SK-N-DZ (cell line): ENCODE measurements at regions not wholly inside any gene's neighbourhood (a gene's known extent, or its start where the extent isn't known, plus 50 kb on each side); places are given as distances from the start of the nearest gene placed in this dataset.

Experiments used
- DNase-seq: peaks from one replicate; pipeline ENCODE4 v3.0.0-alpha.2; 2015; ENCODE audit warnings: low spot score

DNA sequence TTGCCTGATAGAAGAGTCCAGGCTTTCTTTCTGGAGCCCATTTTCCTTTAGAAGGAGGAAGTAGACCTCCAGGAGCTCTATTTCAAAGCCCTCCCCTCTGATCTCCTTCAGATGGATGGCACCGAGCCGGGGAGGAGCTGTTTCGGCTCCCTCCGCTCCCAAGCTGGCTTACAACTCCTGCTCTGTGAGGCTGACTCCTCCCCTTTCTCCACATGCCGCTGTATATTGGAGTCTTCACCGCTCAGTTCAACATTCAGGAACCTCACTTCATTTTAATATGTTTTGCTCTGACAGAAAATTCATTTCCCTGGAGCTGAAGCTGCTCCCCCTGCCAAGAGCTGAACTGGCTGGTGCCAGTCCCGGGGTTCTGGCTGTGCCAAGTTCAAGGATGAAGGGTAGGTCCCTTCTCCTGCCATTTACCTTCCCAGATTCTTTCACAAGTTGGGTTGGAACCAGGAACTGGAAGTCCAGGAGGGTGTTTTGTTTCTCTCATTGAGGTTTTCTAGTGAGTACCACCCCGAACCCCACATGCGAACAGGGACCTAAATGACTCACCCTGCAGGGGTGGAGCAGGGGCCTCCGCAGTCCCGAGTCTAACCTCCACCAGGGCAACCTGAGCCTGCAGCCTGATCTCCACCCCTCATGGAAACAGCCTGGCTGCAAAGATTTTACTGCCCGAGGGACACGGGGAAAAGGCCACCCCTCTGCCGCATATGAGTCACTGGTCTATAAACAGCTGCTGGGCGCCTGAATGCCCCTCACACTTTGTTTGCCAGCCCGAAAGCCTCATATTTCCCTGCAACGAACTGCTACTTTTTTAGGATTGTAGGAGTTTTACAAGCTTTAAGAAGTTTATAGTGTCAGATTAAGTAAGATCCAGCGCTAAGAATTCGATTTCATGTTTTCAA, 68.6 kb upstream of the FOXA2 start:
- DNase-seq, result no peak

DNA sequence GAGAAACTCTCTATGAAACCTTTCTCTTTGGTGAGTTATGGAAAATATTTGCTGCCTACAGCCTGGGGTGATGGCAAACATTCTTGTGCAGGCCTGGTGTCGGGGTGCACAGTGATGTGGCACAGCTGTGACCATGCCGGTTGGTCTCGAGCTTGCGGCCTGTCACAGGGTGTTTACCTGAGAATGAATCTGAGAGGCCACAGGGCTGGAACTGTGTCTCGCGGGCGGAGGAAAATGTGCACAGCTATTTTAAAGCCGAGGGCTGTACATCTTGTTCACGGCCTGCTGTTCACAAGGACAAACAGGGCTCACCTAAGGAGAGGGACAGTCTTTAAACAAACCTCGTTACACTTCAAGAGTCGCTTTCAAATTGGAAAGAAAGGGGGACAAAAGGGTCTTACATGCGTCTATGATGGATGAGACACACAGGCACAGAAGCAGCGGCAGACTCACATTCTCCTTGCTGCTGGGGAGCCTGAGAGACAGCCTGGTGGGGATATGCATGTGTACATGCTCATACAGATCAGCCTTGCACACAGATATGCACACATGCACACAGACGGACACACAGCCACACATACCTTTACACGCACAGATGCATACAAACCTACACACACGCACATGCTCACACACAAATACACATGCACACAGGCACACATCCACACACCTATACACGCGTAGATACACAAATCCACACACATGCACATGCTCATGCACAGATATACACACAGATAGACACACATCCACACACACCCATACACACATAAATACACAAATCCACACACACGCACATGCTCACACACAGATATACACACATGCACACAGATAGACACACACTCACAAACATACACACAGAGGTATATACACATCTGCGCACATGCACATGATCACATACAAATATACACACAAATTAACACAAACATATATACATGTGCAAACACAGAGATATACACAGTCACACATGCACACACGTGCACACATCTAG, 69.6 kb upstream of the FOXA2 start:
- no peak for DNase-seq

DNA sequence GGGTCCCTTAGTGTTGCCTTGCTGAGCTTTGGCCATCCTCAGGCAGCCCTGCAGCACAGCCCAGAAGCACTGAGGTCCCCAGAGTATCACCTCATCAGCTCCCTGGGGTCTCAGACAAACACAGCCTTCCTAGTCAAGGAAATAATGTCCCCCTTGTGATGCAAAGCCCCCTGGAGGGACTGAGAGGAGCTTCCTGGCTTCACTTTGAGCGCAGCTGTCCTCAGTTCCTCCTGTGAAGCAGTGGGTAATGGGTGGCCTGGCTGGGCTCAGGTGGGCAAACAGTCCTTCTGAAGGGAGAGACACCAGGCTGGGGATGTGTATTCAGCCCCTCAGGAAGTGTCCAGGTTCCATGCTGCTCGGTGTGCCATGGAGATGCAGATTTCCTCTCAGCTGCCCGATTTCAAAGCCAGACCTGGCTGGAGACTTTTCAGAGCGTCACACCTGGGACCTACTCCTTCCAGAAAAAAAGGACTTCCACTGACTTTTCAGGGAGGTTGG, 79.2 kb upstream of the FOXA2 start:
- DNase-seq, result no peak

DNA sequence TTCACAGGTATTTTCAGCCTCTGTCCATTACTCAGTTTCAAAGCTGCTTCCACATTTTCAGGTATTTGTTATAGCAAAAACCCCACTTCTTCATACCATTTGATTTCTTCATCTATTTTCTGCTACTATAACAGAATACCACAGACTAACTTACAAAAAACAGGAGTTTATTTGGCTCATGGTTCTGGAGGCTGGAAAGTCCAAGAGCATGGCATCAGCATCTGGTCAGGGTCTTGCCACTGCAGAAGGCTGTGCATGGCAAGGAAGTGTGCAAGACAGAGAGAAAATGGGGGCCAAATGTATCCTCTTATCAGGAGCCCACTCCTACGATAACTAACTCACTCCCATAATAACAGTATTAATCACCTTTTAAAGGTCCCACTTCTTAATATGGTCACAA, 82.8 kb upstream of the FOXA2 start:
- DNase-seq, result no peak

DNA sequence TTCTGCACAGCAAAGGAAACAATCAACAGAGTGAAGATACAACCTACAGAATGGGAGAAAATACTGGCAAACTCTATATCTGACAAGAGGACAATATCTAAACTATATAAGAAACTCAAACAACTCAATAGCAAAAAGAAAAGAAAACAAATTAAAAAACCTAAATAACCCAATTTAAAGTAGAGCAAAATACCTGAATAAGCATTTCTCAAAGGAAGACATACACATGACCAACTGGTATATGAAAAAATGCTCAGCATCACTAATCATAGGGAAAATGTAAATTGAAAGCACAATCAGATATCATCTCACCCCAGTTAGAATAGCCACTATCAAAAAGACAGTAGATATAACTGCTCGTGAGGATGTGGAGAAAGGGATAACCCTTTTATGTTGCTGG, 87.8 kb upstream of the FOXA2 start:
- no peak for DNase-seq

DNA sequence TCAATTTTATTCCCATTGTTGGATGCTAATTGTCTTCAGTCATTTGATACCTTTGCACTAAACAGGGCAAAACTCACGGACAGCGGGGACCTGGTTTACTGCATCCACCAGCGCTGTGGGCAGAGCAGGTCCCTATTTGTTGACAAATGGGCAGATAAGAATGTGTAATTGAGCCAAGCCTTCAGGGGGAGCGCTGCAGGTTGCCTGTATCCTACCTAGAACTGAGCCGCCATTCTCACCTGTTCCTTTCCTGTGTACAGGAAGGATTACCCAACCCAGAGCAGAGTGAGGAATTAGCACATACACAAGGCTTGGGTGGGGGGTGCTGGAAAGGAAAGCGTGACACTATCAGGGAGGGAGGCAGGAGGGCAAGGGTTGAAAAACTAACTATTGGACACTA, 89.1 kb upstream of the FOXA2 start:
- DNase-seq, result no peak

GRCh38 chr20:22675341-22675740, 91.0 kb upstream of the FOXA2 start:
- DNase-seq, result no peak

DNA sequence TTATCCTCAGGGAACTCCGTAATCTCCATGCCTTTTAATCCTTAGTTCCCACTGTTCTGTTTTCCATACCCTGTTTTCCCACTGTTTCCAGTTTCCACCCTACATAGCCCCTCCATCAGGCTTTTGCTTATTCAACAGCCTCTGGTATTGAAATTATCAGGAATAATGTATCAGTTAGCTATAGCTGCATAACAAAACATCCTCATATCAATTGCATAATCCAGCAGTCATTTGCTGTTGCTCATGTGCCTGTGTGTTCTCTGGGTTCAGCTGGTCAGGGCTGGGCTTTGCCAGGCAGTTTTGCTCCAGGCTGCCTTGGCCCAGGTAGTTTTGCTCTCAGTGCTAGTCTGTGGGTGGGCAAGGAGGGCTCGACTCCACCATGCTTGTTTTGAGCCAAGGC, 94.3 kb upstream of the FOXA2 start:
- DNase-seq, result no peak

GRCh38 chr20:22679197-22679596, 94.8 kb upstream of the FOXA2 start:
- DNase-seq, result no peak

DNA sequence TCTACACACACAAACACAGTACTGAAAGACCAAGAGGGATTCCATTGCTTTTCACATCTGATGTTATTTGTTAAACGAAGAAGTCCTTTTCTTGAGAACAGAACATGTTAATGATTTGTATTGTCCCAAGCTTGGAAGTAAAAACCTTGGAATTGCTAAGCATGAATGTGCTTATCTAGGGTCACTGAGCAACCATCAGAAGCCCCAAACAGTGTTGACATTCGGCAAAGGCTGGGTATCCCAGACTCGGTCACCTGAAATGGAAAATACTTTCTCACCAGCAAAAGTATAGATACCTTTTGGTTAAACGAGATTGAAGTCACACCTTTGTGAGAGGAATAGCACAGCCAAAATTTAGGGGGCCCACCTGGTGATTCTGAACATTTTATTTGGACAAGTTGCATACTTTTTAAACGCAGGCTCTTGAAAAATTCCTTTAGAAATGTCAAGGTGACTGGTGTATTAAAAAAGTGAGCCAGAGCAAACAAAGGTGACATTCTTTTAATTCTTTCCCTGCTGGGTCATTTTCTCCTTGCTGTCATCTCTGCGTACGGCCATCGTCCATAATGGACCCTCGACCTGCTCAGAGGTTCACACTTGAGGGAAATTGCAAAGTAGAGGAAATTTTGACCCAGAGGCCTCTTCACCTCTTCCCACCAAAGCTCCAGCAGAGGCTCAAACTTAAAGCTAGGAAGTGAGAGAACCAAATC, 95.8 kb upstream of the FOXA2 start:
- DNase-seq, result no peak

DNA sequence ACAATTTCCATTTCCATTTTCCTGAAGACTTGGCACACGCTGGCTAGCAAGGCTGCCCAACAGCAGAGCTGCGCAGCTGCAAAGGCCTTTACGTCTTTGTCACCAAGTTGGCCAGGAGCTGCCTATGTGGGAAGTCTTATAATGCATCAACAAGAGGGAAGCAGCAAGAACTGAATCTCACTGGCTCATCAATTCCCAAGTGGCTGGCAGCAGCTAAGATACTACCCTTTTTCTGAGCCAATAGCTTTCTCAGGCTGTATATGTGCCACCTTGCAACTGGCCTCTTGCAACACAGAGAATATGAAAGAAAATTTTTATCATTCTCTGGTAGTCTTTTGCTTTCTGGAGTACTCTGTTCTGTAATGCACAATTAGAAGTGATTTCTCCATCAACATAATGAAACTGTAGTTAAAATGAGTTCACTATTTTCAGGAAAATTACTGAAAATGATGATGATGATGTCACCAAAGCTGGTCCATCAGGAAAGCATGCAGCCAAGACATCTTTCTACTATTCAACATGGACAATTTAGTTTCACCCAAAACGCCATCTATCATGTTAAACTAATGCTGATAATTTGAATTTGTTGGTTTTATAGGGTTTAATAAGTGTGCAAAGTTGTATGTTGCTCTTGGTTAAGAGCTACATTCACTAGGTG, 97.3 kb upstream of the FOXA2 start:
- no peak for DNase-seq

DNA sequence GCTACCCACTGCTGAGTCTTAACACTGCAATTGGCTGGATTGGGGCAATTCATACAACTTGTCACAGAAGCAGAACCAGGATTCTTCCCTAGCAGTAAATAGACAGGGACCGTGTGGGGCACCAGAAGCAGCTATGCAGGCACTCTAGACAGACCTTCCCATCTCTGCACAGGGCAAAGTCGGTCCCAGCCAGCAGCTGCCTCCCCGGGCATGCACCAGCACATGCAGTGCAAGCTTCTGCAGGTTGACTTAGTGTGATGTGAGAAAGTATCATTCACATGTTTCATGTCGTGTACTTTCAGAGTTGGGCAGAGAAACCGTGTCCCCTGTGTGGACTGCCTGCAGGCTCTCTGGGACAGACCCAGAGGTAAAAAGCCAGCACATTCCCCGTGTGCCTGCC, 98.0 kb upstream of the FOXA2 start:
- no peak for DNase-seq

DNA sequence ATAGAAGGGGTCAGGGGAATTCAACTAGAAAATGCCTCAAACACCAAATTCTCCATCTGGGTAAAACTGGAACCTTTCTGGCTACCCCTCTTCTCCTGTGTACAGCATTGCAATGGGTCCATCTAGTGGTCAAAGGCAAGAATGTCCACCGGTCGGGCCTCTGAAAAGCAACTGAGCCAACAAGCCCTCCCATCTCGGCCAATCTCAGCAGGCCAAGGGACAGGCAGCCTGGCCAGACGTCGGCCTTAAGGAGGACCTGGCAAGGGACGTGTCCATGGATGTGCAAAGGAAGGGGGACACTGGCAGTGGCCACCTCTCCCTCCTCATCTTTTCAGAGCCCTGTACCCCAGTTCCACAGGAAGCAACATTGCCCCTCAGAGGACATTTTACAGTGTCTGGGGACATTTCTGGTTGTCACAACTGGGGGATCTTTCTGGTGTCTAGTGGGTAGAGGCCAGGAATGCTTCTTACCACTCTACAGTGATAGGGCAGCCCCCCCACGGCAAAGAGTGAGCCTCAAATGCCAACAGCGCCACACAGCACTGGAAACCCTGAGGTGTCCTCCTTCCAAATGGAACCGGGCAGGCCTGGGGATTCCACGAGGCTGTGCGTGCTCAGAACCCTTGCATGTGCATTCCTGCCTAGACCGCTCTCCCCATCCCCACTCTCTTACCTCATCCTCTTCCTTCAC, 99.8 kb upstream of the FOXA2 start:
- peak; percentile 33 for DNase-seq

DNA sequence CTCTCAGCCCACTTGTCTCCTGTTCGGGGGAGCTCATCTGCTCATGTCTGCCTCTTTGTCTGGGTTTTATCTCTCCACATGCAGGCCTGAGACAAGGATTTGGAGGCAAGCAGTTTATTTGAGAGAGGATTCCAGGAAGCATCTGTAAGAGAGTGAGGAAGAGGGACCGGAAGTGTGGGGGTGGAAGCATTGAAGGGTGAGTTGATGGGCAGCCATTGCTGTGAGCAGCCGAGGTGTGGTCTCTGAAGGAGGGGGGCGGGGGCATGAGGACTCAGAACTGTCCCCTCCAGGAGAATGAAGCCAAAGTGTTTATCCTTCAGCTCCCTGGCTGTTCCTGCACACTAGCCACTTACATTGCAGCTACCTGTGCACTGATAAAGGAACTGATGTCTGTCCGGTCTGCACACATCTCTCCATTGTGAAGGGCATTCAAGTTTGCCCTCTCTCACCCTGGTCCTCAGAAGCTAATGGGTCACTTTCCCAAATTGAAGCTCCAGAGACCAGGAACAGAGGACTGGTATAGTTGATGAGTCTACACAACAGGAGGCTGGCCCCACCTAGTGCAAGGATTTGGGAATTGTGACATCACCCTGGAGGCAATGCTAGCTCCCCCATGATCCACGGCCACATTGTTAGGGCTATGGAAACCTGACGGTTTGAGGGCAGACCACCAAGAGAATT, 100.5 kb upstream of the FOXA2 start:
- DNase-seq, result no peak

GRCh38 chr20:22686097-22686496, 101.7 kb upstream of the FOXA2 start:
- DNase-seq, result peak; percentile 27

GRCh38 chr20:22687676-22688349, 103.4 kb upstream of the FOXA2 start:
- DNase-seq, result no peak

GRCh38 chr20:22688485-22688884, 104.1 kb upstream of the FOXA2 start:
- DNase-seq, result no peak

GRCh38 chr20:22689266-22689665, 104.9 kb upstream of the FOXA2 start:
- DNase-seq, result no peak

- no peak for DNase-seq
Measured at GRCh38 chr20:22690000-22690399, 105.6 kb upstream of the FOXA2 start.
